Activated CD4-positive, alpha-beta T cell treated with anti-CD3 and anti-CD28 coated beads, Interleukin-2, amount 10 ng/mL, durations not matched to agents 7 days and 5 days (primary cell): ENCODE measurements at regions not wholly inside any gene's neighbourhood (a gene's known extent, or its start where the extent isn't known, plus 50 kb on each side); places are given as distances from the start of the nearest gene placed in this dataset.

ENCODE experiments used
- CTCF ChIA-PET: fragments of 350-600 bp; sonication (Branson Sonifier 250); formaldehyde crosslinking; loops from one replicate; lab custom pipeline; 2021; ENCODE audit warnings: antibody characterized with exemption; lab: Charles Lee
- POLR2A ChIA-PET: fragments of 350-600 bp; sonication (Branson Sonifier 250); formaldehyde crosslinking; loops from one replicate; lab custom pipeline; 2021; ENCODE audit warnings: antibody characterized with exemption; lab: Charles Lee
- DNase-seq: peaks from one replicate; pipeline ENCODE4 v3.0.0-alpha.2; 2020
- H3K27ac Mint-ChIP-seq: one replicate; pipeline ENCODE4 v1.8.0; 2021; ENCODE audit warnings: mild to moderate bottlenecking, moderate library complexity, mixed read lengths
- H3K27me3 Mint-ChIP-seq: one replicate; pipeline ENCODE4 v1.8.0; 2021; ENCODE audit warnings: mixed read lengths
- H3K36me3 Mint-ChIP-seq: one replicate; pipeline ENCODE4 v1.8.0; 2021; ENCODE audit warnings: low read depth, mixed read lengths
- H3K4me1 Mint-ChIP-seq: one replicate; pipeline ENCODE4 v1.8.0; 2021; ENCODE audit warnings: mixed read lengths
- H3K4me3 Mint-ChIP-seq: one replicate; pipeline ENCODE4 v1.8.0; 2021; ENCODE audit warnings: mild to moderate bottlenecking, moderate library complexity, mixed read lengths
- H3K9me3 Mint-ChIP-seq: one replicate; pipeline ENCODE4 v1.8.0; 2021; ENCODE audit warnings: mixed read lengths

GRCh38 chr18:8506251-8507049, 102.8 kb upstream of the RAB12 start:
- Mint-ChIP-seq H3K4me3 (no peak overlapping the region), H3K36me3 (no peaks in the 10 kb centered on the region), H3K9me3 (no peaks in the 10 kb centered on the region), H3K4me1 (peaks cover 2% of the 10 kb centered on the region), H3K27me3 (no peaks in the 10 kb centered on the region), H3K27ac (no peak overlapping the region)
- ChIA-PET CTCF (no interaction called here), POLR2A (no interaction called here)
- DNase-seq: no peak

GRCh38 chr18:8507361-8507760, 101.9 kb upstream of the RAB12 start:
- ChIA-PET CTCF (no interaction called here), POLR2A (no interaction called here)
- Mint-ChIP-seq H3K4me3 (no peak overlapping the region), H3K4me1 (peaks cover 2% of the 10 kb centered on the region), H3K36me3 (no peaks in the 10 kb centered on the region), H3K27me3 (no peaks in the 10 kb centered on the region), H3K27ac (no peak overlapping the region), H3K9me3 (no peaks in the 10 kb centered on the region)
- no peak for DNase-seq

GRCh38 chr18:8507915-8508705, 101.1 kb upstream of the RAB12 start:
- POLR2A ChIA-PET: no interaction called here

GRCh38 chr18:8513249-8513648, 96.0 kb upstream of the RAB12 start:
- Mint-ChIP-seq H3K27ac (no peak overlapping the region), H3K9me3 (no peaks in the 10 kb centered on the region), H3K36me3 (no peaks in the 10 kb centered on the region), H3K4me3 (no peak overlapping the region), H3K27me3 (peaks cover 4% of the 10 kb centered on the region), H3K4me1 (peaks cover 2% of the 10 kb centered on the region)
- DNase-seq: no peak
- POLR2A ChIA-PET: no interaction called here
- CTCF ChIA-PET: interaction anchor here (1.5 to 1.7 kb wide), 2 partner anchors 11 to 15 kb away, joined by 3 to 6 read pairs; no protein-coding TSS in a partner anchor

More at GRCh38 chr18:8507915-8508705, 101.1 kb upstream of the RAB12 start:
- CTCF ChIA-PET: no interaction called here
- H3K27ac Mint-ChIP-seq: no peak overlapping the region
- no peaks in the 10 kb centered on the region for H3K27me3 Mint-ChIP-seq
- no peak for DNase-seq
- peaks cover 2% of the 10 kb centered on the region for H3K4me1 Mint-ChIP-seq
- H3K4me3 Mint-ChIP-seq: no peak overlapping the region
- no peaks in the 10 kb centered on the region for H3K9me3 Mint-ChIP-seq
- no peaks in the 10 kb centered on the region for H3K36me3 Mint-ChIP-seq

- Mint-ChIP-seq H3K27me3 (peaks cover 4% of the 10 kb centered on the region), H3K4me3 (no peak overlapping the region), H3K4me1 (peaks cover 2% of the 10 kb centered on the region), H3K27ac (no peak overlapping the region), H3K36me3 (no peaks in the 10 kb centered on the region), H3K9me3 (no peaks in the 10 kb centered on the region)
- CTCF ChIA-PET: interaction anchor here (1.5 to 1.7 kb wide), 2 partner anchors 9 to 14 kb away, joined by 3 to 6 read pairs; no protein-coding TSS in a partner anchor
- DNase-seq: no peak
- POLR2A ChIA-PET: no interaction called here
These were observed 94.8 kb upstream of the RAB12 start for GRCh38 chr18:8514409-8514808.

- no peak overlapping the region for H3K27ac Mint-ChIP-seq
- H3K4me3 Mint-ChIP-seq: no peak overlapping the region
- H3K9me3 Mint-ChIP-seq: no peaks in the 10 kb centered on the region
- ChIA-PET CTCF (interaction anchor here (1.7 kb wide), 1 partner anchor 8 kb away, joined by 6 read pairs; no protein-coding TSS in a partner anchor), POLR2A (no interaction called here)
- H3K4me1 Mint-ChIP-seq: peaks cover 2% of the 10 kb centered on the region
- DNase-seq: no peak
- H3K27me3 Mint-ChIP-seq: peaks cover 4% of the 10 kb centered on the region
- H3K36me3 Mint-ChIP-seq: no peaks in the 10 kb centered on the region
These were observed 93.9 kb upstream of the RAB12 start for GRCh38 chr18:8515142-8515865.

- peaks cover 2% of the 10 kb centered on the region for H3K9me3 Mint-ChIP-seq
These were observed 92.6 kb upstream of the RAB12 start for GRCh38 chr18:8516371-8517250.

GRCh38 chr18:8517276-8517675, 92.0 kb upstream of the RAB12 start:
- H3K4me1 Mint-ChIP-seq: no peaks in the 10 kb centered on the region
- H3K4me3 Mint-ChIP-seq: no peak overlapping the region
- ChIA-PET POLR2A (no interaction called here), CTCF (no interaction called here)
- peaks cover 2% of the 10 kb centered on the region for H3K9me3 Mint-ChIP-seq
- H3K36me3 Mint-ChIP-seq: no peaks in the 10 kb centered on the region
- DNase-seq: no peak
- no peak overlapping the region for H3K27ac Mint-ChIP-seq
- peaks cover 14% of the 10 kb centered on the region for H3K27me3 Mint-ChIP-seq

More at GRCh38 chr18:8516371-8517250, 92.6 kb upstream of the RAB12 start:
- Mint-ChIP-seq H3K27me3 (peaks cover 8% of the 10 kb centered on the region), H3K4me1 (no peaks in the 10 kb centered on the region), H3K4me3 (no peak overlapping the region), H3K36me3 (no peaks in the 10 kb centered on the region), H3K27ac (no peak overlapping the region)
- POLR2A ChIA-PET: no interaction called here
- DNase-seq: no peak
- CTCF ChIA-PET: no interaction called here

- ChIA-PET CTCF (no interaction called here), POLR2A (no interaction called here)
- no peaks in the 10 kb centered on the region for H3K36me3 Mint-ChIP-seq
- no peak overlapping the region for H3K27ac Mint-ChIP-seq
- H3K4me1 Mint-ChIP-seq: no peaks in the 10 kb centered on the region
- H3K27me3 Mint-ChIP-seq: peaks cover 22% of the 10 kb centered on the region
- H3K4me3 Mint-ChIP-seq: no peak overlapping the region
- peaks cover 2% of the 10 kb centered on the region for H3K9me3 Mint-ChIP-seq
- no peak for DNase-seq
These were observed 90.1 kb upstream of the RAB12 start for GRCh38 chr18:8519102-8519501.

- Mint-ChIP-seq H3K9me3 (peaks cover 2% of the 10 kb centered on the region), H3K27me3 (peaks cover 21% of the 10 kb centered on the region), H3K36me3 (no peaks in the 10 kb centered on the region), H3K4me1 (peaks cover 6% of the 10 kb centered on the region), H3K27ac (no peak overlapping the region), H3K4me3 (no peak overlapping the region)
- ChIA-PET POLR2A (no interaction called here), CTCF (no interaction called here)
- DNase-seq: no peak
These were observed 89.0 kb upstream of the RAB12 start for GRCh38 chr18:8520266-8520665.

GRCh38 chr18:8522756-8523155, 86.5 kb upstream of the RAB12 start:
- POLR2A ChIA-PET: no interaction called here
- Mint-ChIP-seq H3K36me3 (no peaks in the 10 kb centered on the region), H3K9me3 (peaks cover 5% of the 10 kb centered on the region), H3K4me3 (no peak overlapping the region), H3K27me3 (peaks cover 32% of the 10 kb centered on the region), H3K4me1 (peaks cover 18% of the 10 kb centered on the region), H3K27ac (no peak overlapping the region)
- no peak for DNase-seq
- CTCF ChIA-PET: no interaction called here

GRCh38 chr18:8525692-8526091, 83.5 kb upstream of the RAB12 start:
- POLR2A ChIA-PET: no interaction called here
- Mint-ChIP-seq H3K27ac (no peak overlapping the region), H3K4me1 (peaks cover 18% of the 10 kb centered on the region), H3K27me3 (peaks cover 29% of the 10 kb centered on the region), H3K4me3 (no peak overlapping the region), H3K36me3 (peaks cover 2% of the 10 kb centered on the region), H3K9me3 (peaks cover 7% of the 10 kb centered on the region)
- CTCF ChIA-PET: no interaction called here
- no peak for DNase-seq
